GM19351 (cell line): ENCODE measurements at regions not wholly inside any gene's neighbourhood (a gene's known extent, or its start where the extent isn't known, plus 50 kb on each side); places are given as distances from the start of the nearest gene placed in this dataset.
"Not testable (repeated sequence)": the region's sequence is repeated elsewhere in the genome, so short reads cannot be mapped to it uniquely, and the experiment has no call there.

Source experiments
- ATAC-seq: cut with Tn5 transposase; IDR thresholded peaks from one replicate; pipeline ENCODE4 v1.9.1; 2021; ENCODE audit warnings: mild to moderate bottlenecking, moderate library complexity; ENCODE audit not compliant: unreplicated experiment

DNA sequence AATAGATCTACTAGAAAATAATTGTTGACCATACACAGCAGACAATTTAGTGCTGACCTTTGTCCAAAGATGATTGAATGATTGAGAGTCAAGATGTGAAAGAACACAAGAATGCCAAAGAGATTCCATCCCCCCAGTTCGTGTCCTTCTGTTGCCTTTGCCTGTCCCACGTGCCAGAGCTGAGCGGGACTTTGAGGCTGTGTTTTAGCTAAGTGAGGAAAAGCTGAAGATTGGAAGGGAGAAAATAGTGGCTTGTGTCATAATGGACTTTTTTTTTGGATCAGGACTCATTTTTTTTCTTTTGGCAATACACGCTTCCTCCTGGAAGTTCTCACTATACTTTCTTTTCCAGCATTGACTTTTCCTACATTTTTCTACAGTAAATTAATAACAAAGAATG lies 206.6 kb upstream of the MDFIC2 start:
- ATAC-seq: no peak

DNA sequence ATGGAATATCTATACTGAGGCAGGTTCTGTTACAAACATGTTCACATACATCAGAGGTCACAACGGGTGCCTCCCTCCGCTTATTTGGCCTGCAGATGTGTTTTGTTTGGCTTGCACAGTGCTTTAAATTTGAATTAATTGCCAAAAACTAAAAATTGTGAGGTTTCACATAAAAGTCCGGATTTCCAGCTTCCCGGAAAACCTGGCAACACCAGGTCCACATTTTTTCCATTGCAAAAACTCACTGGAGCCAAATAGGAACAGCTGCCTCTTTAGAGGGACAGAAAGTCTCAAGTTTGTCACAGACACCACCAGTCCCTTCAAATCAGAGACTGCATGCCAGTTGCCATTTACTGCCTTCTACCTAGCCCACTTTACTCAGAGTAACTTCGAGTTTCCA lies 205.9 kb upstream of the MDFIC2 start:
- no peak for ATAC-seq

DNA sequence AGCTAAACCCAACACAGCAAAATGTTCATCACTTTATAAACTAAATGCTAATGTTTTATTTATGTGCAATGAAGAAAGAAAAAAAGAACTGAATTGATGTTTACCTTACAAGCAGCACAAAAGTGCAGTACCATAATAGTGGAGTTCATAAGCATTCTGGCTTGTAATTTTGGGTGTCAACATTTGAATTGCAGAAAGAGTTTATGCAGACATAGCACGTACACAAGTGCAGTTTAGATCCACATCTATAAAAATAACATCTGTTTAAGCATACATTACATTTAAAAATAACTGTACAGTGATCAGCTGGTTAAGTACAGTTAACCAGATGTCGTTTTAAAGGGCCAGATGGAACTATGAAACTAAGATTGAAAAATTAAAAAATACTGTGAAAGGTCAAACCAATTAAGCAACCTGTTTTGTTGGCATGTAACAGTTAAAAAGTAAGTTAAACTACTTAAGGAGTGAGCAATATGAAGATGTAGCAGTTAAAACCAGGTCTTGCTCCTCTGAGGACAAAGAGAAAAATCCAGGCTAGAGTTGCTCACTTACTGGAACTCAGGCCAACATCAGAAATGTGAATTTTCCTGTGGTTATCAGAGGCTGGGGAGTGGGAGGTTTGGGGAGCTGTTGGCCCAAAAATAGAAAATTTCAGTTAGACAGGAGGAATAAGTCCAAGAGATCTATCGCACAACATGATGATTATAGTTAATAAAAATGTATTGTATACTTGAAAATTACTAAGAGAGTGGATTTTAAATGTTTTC lies 204.9 kb upstream of the MDFIC2 start:
- no peak for ATAC-seq

DNA sequence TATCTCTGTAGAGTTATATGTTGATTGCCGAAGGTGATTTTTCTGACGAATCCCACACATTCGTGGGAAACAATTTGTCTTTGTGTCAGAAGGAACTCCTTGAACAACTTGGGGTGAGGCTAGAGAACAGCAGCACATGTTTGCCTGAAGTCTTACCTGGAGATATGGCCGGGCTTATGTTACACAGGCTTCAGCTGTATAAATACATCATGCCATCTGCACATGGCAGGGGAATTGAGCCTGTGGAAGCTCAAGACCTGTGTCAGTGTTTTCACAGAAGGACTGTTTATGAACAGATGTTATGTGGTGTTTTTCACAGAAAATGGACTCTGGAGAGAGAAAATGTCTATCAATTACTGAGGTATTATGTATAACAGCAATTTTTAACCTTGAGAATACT lies 203.6 kb upstream of the MDFIC2 start:
- no peak for ATAC-seq

DNA sequence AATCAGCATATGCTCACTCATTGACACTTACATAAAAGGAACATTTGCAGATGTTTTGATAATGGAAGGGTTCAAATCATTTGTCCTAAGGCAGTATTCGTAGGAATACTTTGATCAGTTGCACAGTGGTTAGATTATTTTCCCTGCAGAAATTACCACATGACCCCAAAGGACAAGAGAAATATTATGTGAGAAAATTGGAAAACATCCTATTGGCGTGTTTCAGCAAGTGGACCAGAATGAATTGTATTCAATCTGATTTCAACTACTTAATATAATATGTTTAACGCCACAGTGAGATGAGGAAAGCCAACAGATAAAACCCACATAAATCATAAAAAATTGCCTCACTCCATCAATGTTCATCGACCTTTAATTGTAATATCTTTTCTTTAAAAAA lies 195.0 kb upstream of the MDFIC2 start:
- no peak for ATAC-seq

DNA sequence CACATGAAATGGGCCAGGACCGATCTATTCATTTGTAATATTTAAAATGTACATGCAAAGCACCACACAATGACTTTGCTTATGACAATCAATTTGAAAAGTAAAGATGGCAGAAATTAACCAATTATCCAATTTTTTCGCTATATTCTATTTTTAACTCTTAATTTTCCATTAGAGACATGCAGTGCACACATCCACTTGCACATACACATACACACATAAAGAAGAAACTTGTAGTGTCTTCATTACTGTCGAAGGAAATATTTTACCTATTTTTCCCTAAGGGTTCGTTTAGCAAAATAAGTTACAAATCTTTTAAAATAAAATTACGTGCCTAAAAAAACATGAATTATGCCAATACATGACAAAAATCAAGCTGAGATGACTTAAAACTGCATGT lies 194.3 kb upstream of the MDFIC2 start:
- ATAC-seq: no peak

DNA sequence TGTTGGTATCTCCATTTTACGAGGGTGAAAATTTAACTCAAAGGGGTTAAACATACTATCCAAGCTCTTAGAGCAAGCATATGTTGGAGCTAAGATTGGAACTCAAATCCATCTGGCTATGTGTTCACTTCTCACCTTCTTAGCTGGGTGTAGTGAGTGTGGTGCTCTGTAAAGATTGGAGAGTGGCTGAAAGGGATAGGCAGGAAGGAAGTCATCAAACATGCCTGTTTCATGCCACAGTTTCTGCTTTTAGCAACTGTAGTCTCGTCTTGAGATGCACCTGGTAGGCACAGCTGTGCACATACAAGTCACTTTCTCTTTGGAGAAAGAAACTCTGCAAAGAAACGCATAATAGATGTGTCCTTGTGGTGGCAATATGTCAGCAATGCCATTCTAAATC lies 189.1 kb upstream of the MDFIC2 start:
- ATAC-seq: no peak

DNA sequence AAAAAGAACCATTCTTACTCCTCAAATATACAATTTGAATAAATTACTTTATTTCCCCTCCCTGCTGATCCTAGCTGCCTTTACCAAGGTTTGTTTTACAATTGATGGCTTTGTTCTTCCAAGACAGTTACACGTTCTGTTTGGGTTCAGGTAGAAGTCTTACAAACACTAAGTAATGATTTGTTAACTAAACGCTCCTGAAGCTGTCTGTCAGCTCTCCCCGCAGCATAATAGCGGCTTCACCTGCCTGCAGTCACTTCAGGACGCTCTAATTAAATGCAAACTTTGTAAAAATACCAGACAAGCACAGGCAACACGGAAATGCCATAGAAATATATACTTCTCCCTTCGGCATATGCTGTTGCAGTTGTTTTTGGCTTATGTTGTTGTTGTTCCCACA lies 176.4 kb upstream of the MDFIC2 start:
- ATAC-seq: no peak

DNA sequence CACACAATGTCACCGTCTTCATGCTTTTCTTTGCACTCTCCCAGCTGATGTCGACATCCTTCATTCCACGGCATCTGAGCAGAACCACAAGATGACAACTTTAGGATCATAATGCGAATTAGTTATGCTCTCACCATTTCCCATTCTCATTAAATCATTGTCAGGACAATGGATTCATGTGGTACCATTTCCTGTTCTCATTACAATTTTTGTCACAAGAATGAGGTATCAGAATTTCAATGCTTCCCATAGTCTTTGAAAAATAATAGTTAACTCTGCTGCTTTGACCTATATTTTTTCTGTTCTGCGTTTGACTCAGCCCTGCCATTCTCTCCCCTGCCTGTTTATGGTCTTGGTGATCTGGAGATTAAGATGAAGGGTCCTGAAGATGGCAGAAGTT lies 175.7 kb upstream of the MDFIC2 start:
- no peak for ATAC-seq

DNA sequence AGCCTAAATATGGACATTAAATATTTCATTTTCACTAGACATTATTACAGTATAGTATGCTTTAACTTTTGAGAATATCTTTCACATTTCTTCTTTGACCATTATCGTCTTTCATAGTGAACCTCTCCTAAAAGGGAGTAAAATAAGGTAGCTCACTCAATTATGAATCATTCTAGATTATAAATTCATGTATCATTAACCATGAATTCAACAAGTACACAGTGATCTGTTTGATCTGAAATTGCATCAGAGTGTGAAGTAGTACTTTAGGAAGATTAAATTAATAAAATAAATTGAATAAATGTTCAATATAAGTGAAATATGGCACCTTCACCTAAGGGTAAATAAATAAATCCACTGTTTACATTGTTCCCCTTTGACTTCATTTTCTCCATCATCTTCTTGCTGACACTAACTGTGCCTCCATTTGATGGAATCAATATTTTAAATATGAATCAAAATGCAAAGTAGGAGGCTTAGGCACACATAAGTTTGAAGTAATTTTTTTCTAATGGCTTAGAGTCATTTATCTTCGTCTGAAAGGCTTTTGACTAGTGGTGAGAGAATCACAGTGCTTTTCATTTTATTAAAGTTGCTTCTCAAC lies 174.1 kb upstream of the MDFIC2 start:
- ATAC-seq: no peak

DNA sequence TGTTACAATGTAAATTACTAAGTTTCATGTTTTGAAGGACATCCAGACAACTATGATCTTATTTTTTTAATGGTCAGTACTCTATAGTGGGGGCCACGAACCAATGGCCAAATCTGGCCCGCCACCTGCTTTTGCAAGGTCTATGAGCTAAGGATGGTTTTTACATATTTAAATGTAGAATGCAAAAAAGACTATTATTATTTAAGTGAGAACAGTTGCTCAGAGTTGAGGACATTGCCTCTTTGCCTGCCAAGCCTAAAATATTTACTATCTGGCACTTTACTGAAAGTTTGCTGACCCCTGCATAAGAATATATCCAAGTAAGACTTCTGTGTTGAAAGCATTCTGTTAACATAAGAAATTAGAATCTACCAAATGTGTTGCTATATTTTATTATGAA lies 163.7 kb upstream of the MDFIC2 start:
- no peak for ATAC-seq

DNA sequence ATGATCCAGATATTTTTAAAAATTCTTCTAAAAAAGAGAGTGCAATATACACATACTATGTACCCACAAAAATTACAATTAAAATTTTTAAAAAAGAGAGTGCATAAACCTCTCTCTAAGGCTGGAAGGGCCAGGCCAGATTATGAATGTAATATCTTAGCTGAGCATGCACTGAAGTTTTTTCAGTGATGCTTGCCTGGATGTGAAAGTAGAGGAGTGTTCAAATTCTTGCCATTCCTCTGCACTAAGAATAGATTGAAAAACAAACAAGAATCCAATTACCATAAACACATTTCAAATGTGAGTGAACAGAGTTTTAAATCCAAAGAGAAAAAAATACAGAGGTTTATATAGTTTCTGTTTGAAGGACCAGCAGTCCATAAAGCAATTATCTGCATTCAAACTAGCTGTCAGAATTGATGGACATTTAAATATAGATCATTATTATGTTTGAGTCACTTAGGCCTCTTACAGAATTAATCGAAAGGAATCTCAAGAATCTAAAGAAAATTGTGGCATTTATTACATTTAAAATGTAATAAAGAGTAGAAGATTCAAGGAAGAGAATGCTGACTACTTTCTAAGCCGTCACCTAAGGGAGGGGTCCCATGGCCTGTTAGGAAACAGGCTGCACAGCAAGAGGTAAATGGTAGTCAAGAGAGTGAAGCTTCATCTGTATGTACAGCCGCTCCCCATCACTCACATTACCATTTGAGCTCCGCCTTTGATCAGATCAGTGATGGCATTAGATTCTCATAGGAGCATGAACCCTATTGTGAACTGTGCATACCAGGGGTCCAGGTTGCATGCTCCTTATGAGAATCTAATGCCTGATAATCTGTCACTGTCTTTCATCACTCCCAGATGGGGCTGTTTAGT lies 159.3 kb upstream of the MDFIC2 start:
- no peak for ATAC-seq

DNA sequence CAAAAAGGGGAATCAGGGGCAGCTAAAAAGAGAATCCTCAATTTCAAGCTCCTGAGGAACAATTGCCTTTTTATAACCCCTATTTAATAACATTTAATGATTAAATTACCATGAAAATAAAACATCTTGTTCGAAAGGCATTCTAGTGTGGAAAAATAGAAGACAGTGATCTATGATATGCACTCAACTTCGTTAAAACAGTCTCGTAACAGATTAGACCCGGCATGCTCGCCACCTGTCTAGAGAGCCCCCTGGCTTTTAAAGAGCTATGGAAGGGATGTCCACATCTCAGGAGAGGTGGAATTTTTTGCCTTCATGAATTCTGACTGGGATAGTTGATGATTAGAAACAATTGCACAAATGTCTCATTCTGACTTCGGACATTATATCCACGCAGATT lies 153.7 kb upstream of the MDFIC2 start:
- ATAC-seq: no peak

DNA sequence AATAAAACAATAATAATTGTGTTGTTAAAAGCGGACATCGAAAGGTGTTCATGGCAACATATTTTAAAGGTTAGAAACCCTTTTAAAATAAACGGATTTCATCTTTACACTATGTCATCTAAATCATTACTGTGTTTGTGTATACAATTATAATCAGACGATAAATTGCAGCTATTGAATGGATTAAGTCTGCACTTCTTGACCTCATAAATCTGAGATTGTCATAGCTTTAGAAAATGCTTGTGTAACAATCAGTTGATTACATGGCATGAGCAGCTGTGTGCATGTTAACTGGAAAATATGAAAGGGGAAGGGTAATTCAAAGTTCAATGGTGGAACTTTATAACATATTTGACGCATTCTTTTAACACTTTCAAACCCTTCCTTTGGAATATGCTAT lies 152.4 kb upstream of the MDFIC2 start:
- no peak for ATAC-seq

DNA sequence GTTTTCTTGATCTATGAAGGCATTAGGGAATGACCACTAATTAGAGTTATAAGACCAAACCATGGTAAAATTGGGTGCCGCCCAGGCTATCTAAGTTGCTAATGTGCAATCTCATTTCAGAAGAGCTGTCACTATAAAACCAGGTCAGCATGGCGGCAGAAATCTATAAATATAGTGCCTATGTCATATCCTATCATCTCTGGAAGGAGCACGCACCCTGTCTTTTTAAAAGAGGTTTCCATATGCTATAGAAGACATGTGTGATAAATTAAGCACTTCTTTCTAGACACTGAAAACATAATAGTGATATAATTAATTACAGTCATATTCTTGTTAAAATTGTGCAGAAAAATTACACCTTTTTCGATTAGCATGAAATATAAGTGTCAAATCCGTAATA lies 152.0 kb upstream of the MDFIC2 start:
- no peak for ATAC-seq

DNA sequence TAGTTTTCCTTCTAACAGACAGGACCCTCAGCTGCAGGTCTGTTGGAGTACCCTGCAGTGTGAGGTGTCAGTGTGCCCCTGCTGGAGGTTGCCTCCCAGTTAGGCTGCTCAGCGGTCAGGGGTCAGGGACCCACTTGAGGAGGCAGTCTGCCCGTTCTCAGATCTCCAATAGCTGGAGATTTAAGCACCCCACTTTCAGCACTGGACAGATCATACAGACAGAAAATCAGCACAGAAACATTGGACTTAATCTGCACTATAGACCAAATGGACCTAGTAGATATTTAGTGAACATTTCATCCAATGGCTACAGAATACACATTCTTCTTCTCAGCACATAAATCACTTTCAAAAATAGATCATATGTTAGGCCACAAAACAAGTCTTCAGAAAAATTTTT lies 137.8 kb upstream of the MDFIC2 start:
- ATAC-seq: not testable (repeated sequence)

DNA sequence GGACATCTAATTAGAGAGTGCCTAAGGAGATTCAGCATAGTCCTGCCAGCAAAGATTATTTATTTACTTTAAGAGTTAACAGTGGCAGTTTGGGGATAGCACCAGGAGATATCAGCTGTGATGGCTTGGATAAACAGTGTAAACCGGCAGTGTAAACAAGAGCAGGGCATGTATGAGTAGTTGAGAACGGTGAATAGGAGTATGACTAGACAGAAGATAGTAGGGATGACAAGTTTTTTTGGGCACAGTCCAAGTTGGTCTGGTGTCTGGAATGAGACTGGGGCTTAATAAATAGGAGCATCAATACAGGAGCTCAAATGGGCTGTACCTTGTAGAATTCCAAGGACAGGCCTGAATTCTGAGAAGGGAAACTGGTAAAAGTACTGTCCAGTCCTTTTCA lies 123.0 kb upstream of the MDFIC2 start:
- not testable (repeated sequence) for ATAC-seq

DNA sequence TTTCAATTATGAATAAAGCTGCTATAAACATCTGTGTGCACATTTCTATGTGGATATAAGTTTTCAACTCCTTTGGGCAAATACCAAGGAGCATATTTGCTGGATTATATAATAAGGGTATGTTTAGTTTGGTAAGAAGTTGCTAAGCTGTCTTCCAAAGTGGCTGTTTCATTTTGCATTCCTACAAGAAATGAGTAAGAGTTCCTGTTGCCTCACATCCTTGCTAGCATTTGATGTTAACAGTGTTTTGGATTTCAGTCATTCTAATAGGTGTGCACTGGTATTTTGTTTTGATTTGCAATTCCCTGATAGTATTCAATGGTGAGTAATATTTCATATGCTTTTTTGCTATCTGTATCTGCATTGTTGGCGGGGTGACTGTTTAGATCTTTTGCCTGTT lies 120.7 kb upstream of the MDFIC2 start:
- ATAC-seq: no peak

DNA sequence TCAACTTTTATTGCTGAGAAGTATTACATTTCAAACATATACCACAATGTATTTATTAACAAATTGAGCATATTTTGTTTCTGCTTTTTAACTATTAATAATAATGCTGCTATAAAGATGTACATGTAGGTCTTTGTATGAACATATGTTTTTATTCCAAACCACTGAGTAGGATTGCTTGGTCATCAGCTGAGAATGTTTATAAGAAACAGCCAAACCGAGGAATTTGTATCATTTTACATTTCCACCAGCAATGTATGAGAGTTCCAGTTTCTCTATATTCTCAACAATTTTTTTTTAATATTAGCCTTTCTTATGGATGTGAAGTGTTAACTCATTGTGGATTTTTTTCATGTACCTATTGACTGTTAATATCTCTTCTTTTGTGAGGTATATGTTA lies 119.5 kb upstream of the MDFIC2 start:
- ATAC-seq: no peak

DNA sequence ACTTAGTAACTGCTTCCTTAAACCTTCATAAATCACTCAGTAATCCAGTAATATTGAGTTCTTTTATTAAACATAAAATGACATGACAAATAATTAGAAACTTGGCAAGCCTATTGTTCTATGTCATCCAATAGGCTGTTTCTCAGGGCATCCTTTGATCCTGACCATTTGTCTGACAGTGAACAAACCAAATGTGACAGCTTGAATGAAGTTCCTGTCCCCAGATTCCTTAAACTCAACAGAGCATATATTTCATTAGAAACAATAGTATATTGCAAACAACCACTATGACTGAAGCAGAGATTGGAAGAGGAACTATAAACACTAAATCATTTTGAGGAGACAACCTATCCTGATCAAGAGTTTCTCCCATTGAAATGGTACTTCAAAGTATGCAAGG lies 113.6 kb upstream of the MDFIC2 start:
- ATAC-seq: no peak

DNA sequence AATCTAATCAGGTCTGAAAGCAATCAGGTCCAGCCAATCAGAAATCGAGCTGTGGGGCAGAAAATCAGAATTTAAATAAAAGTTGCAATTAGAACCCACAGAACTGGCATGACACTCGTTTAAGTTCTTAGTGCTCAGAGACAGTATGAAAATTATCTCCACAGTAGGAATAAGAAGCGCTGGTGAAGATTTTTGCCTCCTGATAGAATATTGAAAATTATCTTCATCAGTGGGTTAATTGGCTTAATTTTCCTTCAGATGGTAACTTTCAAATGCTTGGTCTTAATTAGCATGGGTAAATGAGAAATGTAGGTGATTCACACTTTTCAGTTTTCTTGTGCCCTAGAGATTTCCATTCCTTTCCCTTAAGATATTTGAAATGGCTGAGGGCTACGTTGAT lies 109.1 kb upstream of the MDFIC2 start:
- ATAC-seq: no peak

DNA sequence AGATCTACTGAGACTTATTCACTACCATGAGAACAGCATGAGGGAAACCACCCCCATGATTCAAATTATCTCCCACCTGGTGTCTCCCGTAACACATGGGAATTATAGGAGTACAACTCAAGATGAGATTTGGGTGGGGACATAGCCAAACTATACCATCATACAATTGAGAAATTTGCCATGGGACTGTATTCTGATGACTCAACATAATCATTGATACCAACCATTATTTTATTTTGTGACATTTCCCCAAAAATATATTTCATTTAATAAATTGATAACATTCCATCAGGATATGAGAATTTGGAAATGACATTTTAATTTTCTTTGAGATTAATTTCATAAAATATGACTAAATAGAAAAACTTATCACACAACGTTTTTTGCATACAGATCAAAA lies 96.6 kb upstream of the MDFIC2 start:
- ATAC-seq: no peak
